ENCODE measurements at regions not wholly inside any gene's neighbourhood (a gene's known extent, or its start where the extent isn't known, plus 50 kb on each side); places are given as distances from the start of the nearest gene placed in this dataset.

DNA sequence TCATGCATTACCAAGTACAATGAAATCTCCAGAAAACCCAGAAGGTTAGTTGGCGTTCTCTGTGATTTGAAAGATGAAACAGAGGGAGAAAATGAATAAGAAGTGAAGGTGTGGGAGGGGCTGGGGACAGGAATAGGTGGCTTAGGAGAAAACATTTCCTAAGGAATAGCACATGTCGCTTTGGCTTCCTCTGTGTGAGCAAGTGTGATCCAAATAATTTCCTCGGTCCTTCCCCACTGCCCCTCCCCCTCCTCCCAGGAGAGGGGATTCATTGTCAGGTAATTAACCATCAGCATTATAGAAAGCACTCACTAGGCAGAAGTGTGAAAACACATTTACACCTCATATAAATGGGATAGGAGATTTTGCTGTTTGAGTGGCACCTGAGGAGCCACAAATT lies 105.5 kb downstream of the NUF2 start:
- no peak for TF ChIP-seq GATA2 (IDR thresholded peaks at IDR 0.05; ENCODE audit: low read depth, low read length)
- TF ChIP-seq GATA3 (IDR thresholded peaks at IDR 0.05; ENCODE audit: low read depth, low read length) = no peak
